H9 (cell line): ENCODE measurements at regions not wholly inside any gene's neighbourhood (a gene's known extent, or its start where the extent isn't known, plus 50 kb on each side); places are given as distances from the start of the nearest gene placed in this dataset.

Source experiments
- DNase-seq: peaks from one replicate; pipeline ENCODE4 v3.0.0-alpha.2; 2017
- H2AFZ ChIP-seq: one replicate; pipeline ENCODE4 v1.6.1; 2013; ENCODE audit warnings: mild to moderate bottlenecking, low read length, control low read depth, moderate library complexity
- H2AK5ac ChIP-seq: 2 replicates; pipeline ENCODE4 v1.6.1; 2013; ENCODE audit warnings: low read length, control low read depth, mixed read lengths; ENCODE audit not compliant: insufficient read length
- H2BK120ac ChIP-seq: one replicate; pipeline ENCODE4 v1.6.1; 2013; ENCODE audit warnings: low read depth, mild to moderate bottlenecking, low read length, control low read depth, inconsistent platforms; ENCODE audit not compliant: poor library complexity, severe bottlenecking
- H2BK12ac ChIP-seq: 2 replicates; pipeline ENCODE4 v1.6.1; 2013; ENCODE audit warnings: low read length, control low read depth, mixed read lengths, low read depth; ENCODE audit not compliant: insufficient read length
- H2BK15ac ChIP-seq: 2 replicates; pipeline ENCODE4 v1.6.1; 2013; ENCODE audit warnings: low read depth, low read length, control low read depth
- H2BK20ac ChIP-seq: one replicate; pipeline ENCODE4 v1.6.1; 2013; ENCODE audit warnings: low read depth, mild to moderate bottlenecking, low read length, control low read depth, inconsistent platforms; ENCODE audit not compliant: poor library complexity, severe bottlenecking
- H2BK5ac ChIP-seq: 2 replicates; pipeline ENCODE4 v1.6.1; 2013; ENCODE audit warnings: low read length, control low read depth, mixed read lengths; ENCODE audit not compliant: insufficient read length
- H3K14ac ChIP-seq: 2 replicates; pipeline ENCODE4 v1.6.1; 2013; ENCODE audit warnings: low read length, control low read depth; ENCODE audit not compliant: insufficient read depth
- H3K18ac ChIP-seq: 2 replicates; pipeline ENCODE4 v1.6.1; 2013; ENCODE audit warnings: low read depth, mild to moderate bottlenecking, mixed read lengths, low read length, control low read depth; ENCODE audit not compliant: insufficient read length
- H3K23ac ChIP-seq: 2 replicates; pipeline ENCODE4 v1.6.1; 2013; ENCODE audit warnings: low read length, control low read depth, mixed read lengths, low read depth; ENCODE audit not compliant: insufficient read length
- H3K23me2 ChIP-seq: 2 replicates; pipeline ENCODE4 v1.6.1; 2013; ENCODE audit warnings: low read depth, mild to moderate bottlenecking, mixed read lengths, low read length, control low read depth; ENCODE audit not compliant: insufficient read length, poor library complexity, severe bottlenecking
- H3K27ac ChIP-seq: 2 replicates; pipeline ENCODE4 v1.5.1; 2013; ENCODE audit warnings: low read length, control low read depth, mixed read lengths, low read depth; ENCODE audit not compliant: insufficient read length
- H3K27me3 ChIP-seq: 2 replicates; pipeline ENCODE4 v1.6.1; 2013; ENCODE audit warnings: low read length, control low read depth, inconsistent platforms; ENCODE audit not compliant: insufficient read depth
- H3K4ac ChIP-seq: 2 replicates; pipeline ENCODE4 v1.6.1; 2013; ENCODE audit warnings: low read depth, mild to moderate bottlenecking, control low read depth, inconsistent platforms, low read length, moderate library complexity
- H3K4me1 ChIP-seq: 2 replicates; pipeline ENCODE4 v1.6.1; 2013; ENCODE audit warnings: low read length, control low read depth, inconsistent platforms; ENCODE audit not compliant: insufficient read depth
- H3K4me2 ChIP-seq: 2 replicates; pipeline ENCODE4 v1.6.1; 2013; ENCODE audit warnings: low read length, control low read depth, mixed read lengths; ENCODE audit not compliant: insufficient read length, insufficient read depth
- H3K56ac ChIP-seq: 2 replicates; pipeline ENCODE4 v1.6.1; 2013; ENCODE audit warnings: low read depth, mild to moderate bottlenecking, mixed read lengths, low read length, control low read depth; ENCODE audit not compliant: insufficient read length
- H3K79me1 ChIP-seq: 2 replicates; pipeline ENCODE4 v1.6.1; 2013; ENCODE audit warnings: low read depth, mild to moderate bottlenecking, moderate library complexity, low read length, control low read depth, inconsistent platforms; ENCODE audit not compliant: insufficient read depth, poor library complexity, severe bottlenecking
- H3K79me2 ChIP-seq: 2 replicates; pipeline ENCODE4 v1.6.1; 2013; ENCODE audit warnings: low read length, control low read depth, inconsistent platforms; ENCODE audit not compliant: insufficient read depth
- H3K9ac ChIP-seq: 2 replicates; pipeline ENCODE4 v1.6.1; 2013; ENCODE audit warnings: low read length, control low read depth, mixed read lengths; ENCODE audit not compliant: insufficient read length; ENCODE audit errors: extremely low read depth
- H3K9me3 ChIP-seq: one replicate; pipeline ENCODE4 v1.6.1; 2013; ENCODE audit warnings: low read depth, low read length, inconsistent platforms; ENCODE audit not compliant: control insufficient read depth
- H3T11ph ChIP-seq: one replicate; pipeline ENCODE4 v1.6.1; 2013; ENCODE audit warnings: mild to moderate bottlenecking, low read length, control low read depth, inconsistent platforms
- H4K20me1 ChIP-seq: one replicate; pipeline ENCODE4 v1.6.1; 2013; ENCODE audit not compliant: control insufficient read depth, insufficient read length, insufficient read depth
- H4K5ac ChIP-seq: 2 replicates; pipeline ENCODE4 v1.6.1; 2013; ENCODE audit warnings: low read depth, mild to moderate bottlenecking, mixed read lengths, low read length, control low read depth; ENCODE audit not compliant: insufficient read length
- H4K8ac ChIP-seq: replicated peaks from 2 replicates; pipeline ENCODE4 v1.6.1; 2013; ENCODE audit warnings: low read length, control low read depth, mixed read lengths, low read depth; ENCODE audit not compliant: insufficient read length
- H4K91ac ChIP-seq: 2 replicates; pipeline ENCODE4 v1.6.1; 2013; ENCODE audit warnings: low read depth, mild to moderate bottlenecking, moderate library complexity, mixed read lengths, low read length, control low read depth; ENCODE audit not compliant: insufficient read length
- H3K27ac Mint-ChIP-seq, 3 experiments: 2 replicates in 2 of 3; 3 replicates in 1 of 3; pipeline ENCODE4 v1.8.0; 2020 to 2021; ENCODE audit warnings: mixed read lengths in 3 of 3, mild to moderate bottlenecking in 1 of 3, moderate library complexity in 1 of 3
- H3K27me3 Mint-ChIP-seq: 2 replicates; pipeline ENCODE4 v1.8.0; 2021; ENCODE audit warnings: low read depth, mild to moderate bottlenecking, moderate library complexity, mixed read lengths
- H3K36me3 Mint-ChIP-seq, 3 experiments: 2 replicates in 2 of 3; 3 replicates in 1 of 3; pipeline ENCODE4 v1.8.0; 2020 to 2021; ENCODE audit warnings: low read depth in 3 of 3, mixed read lengths in 3 of 3; ENCODE audit not compliant: insufficient read depth in 1 of 3
- H3K4me1 Mint-ChIP-seq, 2 experiments: 2 replicates each; pipeline ENCODE4 v1.8.0; 2020; ENCODE audit warnings: mixed read lengths in 2 of 2
- H3K4me3 Mint-ChIP-seq, 2 experiments: 2 replicates in 1 of 2; 3 replicates in 1 of 2; pipeline ENCODE4 v1.8.0; 2020 to 2021; ENCODE audit warnings: mild to moderate bottlenecking in 2 of 2, mixed read lengths in 2 of 2, moderate library complexity in 1 of 2
- H3K9me3 Mint-ChIP-seq, 2 experiments: 2 replicates in 1 of 2; 3 replicates in 1 of 2; pipeline ENCODE4 v1.8.0; 2020; ENCODE audit warnings: mild to moderate bottlenecking in 2 of 2, mixed read lengths in 2 of 2, moderate library complexity in 1 of 2
- WGBS: extraction: QIAGEN DNeasy Blood & Tissue Kit; methylation state at CpG from one replicate; pipeline ENCODE4 v1.1.7; 2013; ENCODE audit warnings: missing lambda C conversion rate, low lambda C conversion rate, mixed read lengths; ENCODE audit not compliant: insufficient read length; ENCODE audit errors: extremely low coverage; 5-methylcytosine and 5-hydroxymethylcytosine counted together
- TF ChIP-seq, protein P1 (sequence below): fragments of 200-600 bp; sonication (generic); conservative IDR thresholded peaks from 3 replicates; pipeline ENCODE4 v1.8.0; 2021; ENCODE audit warnings: antibody characterized with exemption, mild to moderate bottlenecking

DNA sequence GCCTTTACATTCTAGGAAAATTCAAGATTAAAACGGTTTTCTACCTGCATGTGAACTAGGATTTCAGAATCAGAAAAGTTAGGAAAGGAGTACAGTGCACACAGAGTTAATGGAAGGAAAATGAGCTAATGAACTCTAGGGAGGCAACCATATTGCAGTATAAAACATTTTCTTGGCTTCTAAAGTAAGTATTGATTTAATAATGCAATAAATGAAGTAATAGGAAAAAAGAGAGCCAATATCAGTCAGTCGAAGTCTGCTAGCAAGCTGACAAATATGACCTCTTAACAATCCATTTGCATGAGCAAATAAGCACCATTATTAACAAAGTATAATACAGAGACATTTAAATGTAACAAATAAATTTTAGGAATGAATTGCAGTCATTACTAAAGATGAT lies 80.2 kb upstream of the COL3A1 start:
- no peaks in the 10 kb centered on the region for H3K27me3 ChIP-seq
- no peak overlapping the region for H4K8ac ChIP-seq
- H3K23ac ChIP-seq, result no peak overlapping the region
- no peaks in the 10 kb centered on the region for H3K79me1 ChIP-seq
- H2BK5ac ChIP-seq, result no peak overlapping the region
- no peak overlapping the region for H2AK5ac ChIP-seq
- H2BK12ac ChIP-seq, result no peak overlapping the region
- H3K14ac ChIP-seq, result no peak overlapping the region
- no peaks in the 10 kb centered on the region for H3K79me2 ChIP-seq
- no peak overlapping the region for H3K4me3 Mint-ChIP-seq
- H4K5ac ChIP-seq, result no peak overlapping the region
- no peaks in the 10 kb centered on the region for H3K4me1 ChIP-seq
- no peaks in the 10 kb centered on the region for H3K4me1 Mint-ChIP-seq
- no peak overlapping the region for H2AFZ ChIP-seq
- TF ChIP-seq, protein P1, sequence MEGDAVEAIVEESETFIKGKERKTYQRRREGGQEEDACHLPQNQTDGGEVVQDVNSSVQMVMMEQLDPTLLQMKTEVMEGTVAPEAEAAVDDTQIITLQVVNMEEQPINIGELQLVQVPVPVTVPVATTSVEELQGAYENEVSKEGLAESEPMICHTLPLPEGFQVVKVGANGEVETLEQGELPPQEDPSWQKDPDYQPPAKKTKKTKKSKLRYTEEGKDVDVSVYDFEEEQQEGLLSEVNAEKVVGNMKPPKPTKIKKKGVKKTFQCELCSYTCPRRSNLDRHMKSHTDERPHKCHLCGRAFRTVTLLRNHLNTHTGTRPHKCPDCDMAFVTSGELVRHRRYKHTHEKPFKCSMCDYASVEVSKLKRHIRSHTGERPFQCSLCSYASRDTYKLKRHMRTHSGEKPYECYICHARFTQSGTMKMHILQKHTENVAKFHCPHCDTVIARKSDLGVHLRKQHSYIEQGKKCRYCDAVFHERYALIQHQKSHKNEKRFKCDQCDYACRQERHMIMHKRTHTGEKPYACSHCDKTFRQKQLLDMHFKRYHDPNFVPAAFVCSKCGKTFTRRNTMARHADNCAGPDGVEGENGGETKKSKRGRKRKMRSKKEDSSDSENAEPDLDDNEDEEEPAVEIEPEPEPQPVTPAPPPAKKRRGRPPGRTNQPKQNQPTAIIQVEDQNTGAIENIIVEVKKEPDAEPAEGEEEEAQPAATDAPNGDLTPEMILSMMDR, result no peak
- no peaks in the 10 kb centered on the region for H3K23me2 ChIP-seq
- no peak overlapping the region for H2BK120ac ChIP-seq
- no CpG with 5 or more reads among the region's 2 CpGs for WGBS
- no peak overlapping the region for H3K4me2 ChIP-seq
- no peak overlapping the region for H4K91ac ChIP-seq
- H2BK20ac ChIP-seq, result no peak overlapping the region
- H3K27me3 Mint-ChIP-seq, result no peaks in the 10 kb centered on the region
- no peaks in the 10 kb centered on the region for H3K9me3 ChIP-seq
- no peak overlapping the region for H3K56ac ChIP-seq
- H3K9ac ChIP-seq, result no peak overlapping the region
- H4K20me1 ChIP-seq, result no peaks in the 10 kb centered on the region
- DNase-seq, result no peak
- no peak overlapping the region for H3K27ac ChIP-seq
- no peak overlapping the region for H3K18ac ChIP-seq
- no peak overlapping the region for H2BK15ac ChIP-seq
- no peak overlapping the region for H3K4ac ChIP-seq
- no peak overlapping the region for H3K27ac Mint-ChIP-seq
- no peak overlapping the region for H3T11ph ChIP-seq
- peaks cover 0 to 6% (median 0%) of the 10 kb centered on the region in 3 experiments; a peak in 3 of 7 replicates for H3K36me3 Mint-ChIP-seq
- peaks cover 3 to 4% of the 10 kb centered on the region in 2 experiments; a peak in 3 of 5 replicates for H3K9me3 Mint-ChIP-seq
